SK-N-SH (cell line): ENCODE measurements at regions not wholly inside any gene's neighbourhood (a gene's known extent, or its start where the extent isn't known, plus 50 kb on each side); places are given as distances from the start of the nearest gene placed in this dataset.

Experiments used
- CHD2 ChIP-seq: fragments of 150-350 bp; IDR thresholded peaks from 2 replicates; pipeline ENCODE4 v1.6.1; 2018; ENCODE audit warnings: low read length; ENCODE audit not compliant: partially characterized antibody
- CTCF ChIP-seq: fragments of 200-600 bp; sonication (generic); IDR thresholded peaks from 2 replicates; pipeline ENCODE4 v1.6.1; 2017; ENCODE audit warnings: antibody characterized with exemption, mild to moderate bottlenecking, moderate library complexity
- ELF1 ChIP-seq: IDR thresholded peaks from 2 replicates; pipeline ENCODE4 v1.4.0; 2012
- FOXJ3 ChIP-seq: sonication (generic); formaldehyde crosslinking; IDR thresholded peaks from 2 replicates; pipeline ENCODE4 v1.5.1; 2020; ENCODE audit warnings: mild to moderate bottlenecking, missing genetic modification reagents
- POLR2AphosphoS5 ChIP-seq: IDR thresholded peaks from 2 replicates; pipeline ENCODE4 v1.6.1; 2012; ENCODE audit warnings: low read depth, low read length
- RAD21 ChIP-seq: IDR thresholded peaks from 2 replicates; pipeline ENCODE4 v1.6.1; 2012; ENCODE audit warnings: mild to moderate bottlenecking, low read length
- REST ChIP-seq: IDR thresholded peaks from 2 replicates; pipeline ENCODE4 v1.6.1; 2012; ENCODE audit warnings: mild to moderate bottlenecking, low read depth, low read length, moderate library complexity
- SIN3A ChIP-seq: IDR thresholded peaks from 2 replicates; pipeline ENCODE4 v1.6.1; 2012; ENCODE audit warnings: low read depth, mild to moderate bottlenecking, low read length, moderate library complexity, borderline replicate concordance
- SMC3 ChIP-seq: IDR thresholded peaks from 2 replicates; pipeline ENCODE4 v1.6.1; 2012; ENCODE audit warnings: low read depth, low read length, improper control_type of control experiment
- USF1 ChIP-seq: IDR thresholded peaks from 2 replicates; pipeline ENCODE4 v1.4.0; 2012; ENCODE audit warnings: low read depth, borderline replicate concordance
- ZBTB33 ChIP-seq: IDR thresholded peaks from 2 replicates; pipeline ENCODE4 v1.4.0; 2012; ENCODE audit warnings: low read depth, borderline replicate concordance

- no peak for TF ChIP-seq POLR2AphosphoS5
- TF ChIP-seq ELF1: no peak
- TF ChIP-seq CTCF: no peak
- no peak for TF ChIP-seq REST
- no peak for TF ChIP-seq SMC3
- no peak for TF ChIP-seq USF1
- TF ChIP-seq FOXJ3 (CRISPR knock-in tag): no peak
- TF ChIP-seq CHD2: no peak
- no peak for TF ChIP-seq ZBTB33
- TF ChIP-seq RAD21: no peak
- TF ChIP-seq SIN3A: no peak
These were observed 73.1 kb downstream of the RTP5 start for GRCh38 chr2:241942416-241943208.
